GM11168 (cell line): ENCODE measurements at regions not wholly inside any gene's neighbourhood (a gene's known extent, or its start where the extent isn't known, plus 50 kb on each side); places are given as distances from the start of the nearest gene placed in this dataset.

Experiments used
- in situ Hi-C: fragments of 300-500 bp; cut with MboI; formaldehyde crosslinking; loops from one replicate; pipeline ENCODE4 v1.12.0; 2022; ENCODE audit warnings: low sequenced_read_pairs; ENCODE audit not compliant: unreplicated experiment

DNA sequence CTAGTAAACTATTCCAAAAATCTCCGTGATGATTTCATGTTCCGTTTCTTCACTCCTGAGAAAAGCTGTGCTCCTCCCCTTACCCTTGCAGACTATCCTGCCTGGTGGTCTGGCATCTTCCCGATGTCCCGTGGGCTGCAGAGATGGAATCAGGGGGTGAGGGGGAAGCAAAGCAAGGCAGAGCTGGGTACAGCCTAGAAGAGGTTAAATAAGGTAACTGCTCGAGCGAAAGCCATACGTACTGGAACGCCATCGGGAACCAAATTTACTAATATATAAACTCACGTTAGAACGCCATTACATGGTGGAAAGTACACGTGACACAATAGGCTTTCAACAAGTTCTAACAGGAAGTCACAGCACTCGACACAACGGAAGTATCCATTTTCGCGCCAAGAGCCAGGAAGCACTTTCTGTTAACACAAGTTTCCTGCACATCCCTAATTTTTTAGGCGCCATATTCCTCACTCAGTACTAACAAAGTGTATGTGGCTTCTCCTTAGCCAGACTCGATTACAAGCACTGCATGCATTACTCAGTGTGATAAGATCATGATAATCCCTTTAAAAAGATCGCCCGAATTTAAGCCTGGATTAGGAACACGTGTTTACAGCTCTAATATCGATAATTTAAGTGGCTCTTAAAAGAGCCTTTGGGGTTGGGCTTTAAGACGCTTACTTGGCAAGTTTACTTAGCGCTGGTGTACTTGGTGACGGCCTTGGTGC lies 101.6 kb upstream of the PRSS16 start:
- in situ Hi-C loops, result loop anchor here (5.0 to 25.0 kb wide), 4 partner anchors 661 to 1114 kb away; a partner anchor contains a TSS

DNA sequence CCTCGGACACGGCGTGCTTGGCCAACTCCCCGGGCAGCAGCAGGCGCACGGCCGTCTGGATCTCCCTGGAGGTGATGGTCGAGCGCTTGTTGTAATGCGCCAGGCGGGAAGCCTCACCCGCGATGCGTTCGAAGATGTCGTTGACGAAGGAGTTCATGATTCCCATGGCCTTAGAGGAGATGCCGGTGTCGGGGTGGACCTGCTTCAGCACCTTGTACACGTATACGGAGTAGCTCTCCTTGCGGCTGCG lies 101.1 kb upstream of the PRSS16 start:
- in situ Hi-C loops, result loop anchor here (5.0 to 25.0 kb wide), 4 partner anchors 661 to 1114 kb away; a partner anchor contains a TSS

DNA sequence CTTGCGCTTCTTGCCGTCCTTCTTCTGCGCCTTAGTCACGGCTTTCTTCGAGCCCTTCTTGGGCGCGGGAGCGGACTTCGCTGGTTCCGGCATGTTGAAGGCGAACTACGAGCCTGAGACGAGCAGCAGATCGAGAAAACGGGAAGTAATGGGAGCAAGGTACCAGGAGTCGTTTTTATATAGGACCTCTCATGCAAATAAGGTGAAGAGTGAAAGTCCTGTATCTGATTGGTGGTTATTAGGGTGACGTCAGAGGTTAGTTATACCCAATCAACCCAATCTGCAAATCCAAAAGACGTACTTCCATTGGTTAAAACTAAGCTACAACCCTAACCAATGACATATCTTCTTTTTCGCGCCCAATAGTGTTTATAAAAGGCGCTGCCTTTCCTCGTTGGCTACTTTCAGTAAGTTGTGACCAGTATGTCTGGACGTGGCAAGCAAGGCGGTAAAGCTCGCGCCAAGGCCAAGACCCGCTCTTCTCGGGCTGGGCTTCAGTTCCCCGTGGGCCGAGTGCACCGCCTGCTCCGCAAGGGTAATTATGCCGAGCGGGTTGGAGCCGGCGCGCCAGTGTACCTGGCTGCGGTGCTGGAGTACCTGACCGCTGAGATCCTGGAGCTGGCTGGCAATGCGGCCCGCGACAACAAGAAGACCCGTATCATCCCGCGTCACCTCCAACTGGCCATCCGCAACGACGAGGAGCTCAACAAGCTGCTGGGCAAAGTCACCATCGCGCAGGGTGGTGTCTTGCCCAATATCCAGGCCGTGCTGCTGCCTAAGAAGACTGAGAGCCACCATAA lies 100.6 kb upstream of the PRSS16 start:
- in situ Hi-C loops, result loop anchor here (5.0 to 25.0 kb wide), 4 partner anchors 660 to 1115 kb away; a partner anchor contains a TSS

DNA sequence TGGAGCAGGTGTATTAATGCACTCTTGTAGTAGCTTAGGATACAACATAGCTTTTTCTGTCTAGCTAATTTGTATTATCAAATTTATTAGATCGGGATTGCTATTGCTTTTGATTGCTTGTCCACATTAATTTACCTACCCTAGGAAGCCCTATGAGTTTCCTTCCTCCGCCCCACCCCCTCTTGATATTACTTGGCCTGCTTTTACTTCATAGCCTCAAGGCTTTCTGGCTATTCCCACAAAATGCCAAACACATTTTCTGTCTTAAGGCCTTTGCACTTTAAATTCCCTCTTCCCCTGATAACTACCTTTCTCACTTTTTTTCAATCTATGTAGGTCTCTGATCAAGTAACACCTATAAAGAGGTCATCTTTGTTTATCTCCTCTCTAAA lies 99.1 kb upstream of the PRSS16 start:
- in situ Hi-C loops, result loop anchor here (5.0 to 25.0 kb wide), 4 partner anchors 659 to 1116 kb away; a partner anchor contains a TSS

DNA sequence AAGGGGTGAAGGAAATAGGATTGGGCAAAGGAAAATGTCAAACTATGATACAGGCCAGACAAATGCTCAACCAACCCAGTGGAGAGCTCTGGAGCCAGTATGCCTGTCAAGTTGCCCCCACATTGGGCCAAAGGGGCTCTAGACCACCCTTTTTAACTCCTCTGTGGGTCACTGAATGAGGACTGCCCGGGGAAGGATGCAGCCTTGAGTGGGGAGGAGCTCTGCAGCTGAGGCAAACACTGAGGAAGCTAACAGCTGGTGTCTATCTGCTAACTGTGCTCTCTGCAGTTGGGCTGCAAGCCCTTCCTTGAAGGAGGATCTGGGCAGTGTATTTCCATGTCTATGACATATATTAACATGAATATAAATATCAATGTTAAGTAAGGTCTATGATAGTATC lies 98.4 kb upstream of the PRSS16 start:
- in situ Hi-C loops, result loop anchor here (5.0 to 25.0 kb wide), 4 partner anchors 658 to 1117 kb away; a partner anchor contains a TSS

DNA sequence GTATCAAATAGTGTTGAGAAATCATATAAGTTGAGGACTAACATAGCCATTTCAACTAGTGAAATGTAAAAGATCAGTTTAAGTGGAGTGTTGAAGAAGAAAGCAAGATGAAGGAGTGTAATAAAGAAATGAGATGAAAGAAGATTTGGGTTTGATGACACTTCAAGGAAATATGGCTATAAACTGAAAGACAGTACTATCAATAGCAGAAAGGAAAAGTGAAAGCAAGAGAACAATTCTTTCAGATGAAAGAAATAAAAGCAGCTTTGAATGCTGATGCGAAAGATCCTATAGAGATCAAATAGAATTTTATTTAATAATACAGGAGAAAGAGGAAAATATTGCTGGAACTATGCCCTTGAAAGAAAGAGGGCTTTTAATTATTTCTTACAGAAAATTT lies 92.8 kb upstream of the PRSS16 start:
- in situ Hi-C loops, result loop anchor here (5.0 kb wide), 1 partner anchor 743 kb away; no protein-coding TSS in a partner anchor

DNA sequence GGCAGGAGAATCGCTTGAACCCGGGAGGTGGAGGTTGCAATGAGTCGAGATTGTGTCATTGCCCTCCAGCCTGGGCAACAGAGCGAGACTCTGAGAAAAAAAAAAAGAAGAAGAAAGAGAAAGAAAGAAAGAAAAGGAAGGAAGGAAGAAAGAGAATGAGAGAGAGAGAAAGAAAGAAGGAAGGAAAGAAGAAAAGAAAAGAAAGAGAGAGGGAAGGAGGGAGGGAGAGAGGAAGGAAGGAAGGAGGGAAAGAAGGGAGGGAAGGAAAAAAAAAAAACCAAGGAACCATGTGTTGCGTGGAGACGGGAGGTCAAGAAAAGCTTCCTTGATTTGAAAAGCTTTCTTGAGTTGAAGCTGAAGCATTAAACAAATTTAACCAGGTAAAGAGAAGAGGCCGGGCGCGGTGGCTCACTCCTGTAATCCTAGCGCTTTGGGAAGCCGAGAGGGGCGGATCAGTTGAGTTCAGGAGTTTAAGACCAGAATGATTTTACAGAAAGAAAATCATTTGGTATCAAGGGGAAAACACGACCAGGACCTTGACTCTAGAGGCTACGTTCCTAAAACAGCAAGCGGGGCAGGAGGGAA lies 90.5 kb upstream of the PRSS16 start:
- in situ Hi-C loops, result no loop called here

DNA sequence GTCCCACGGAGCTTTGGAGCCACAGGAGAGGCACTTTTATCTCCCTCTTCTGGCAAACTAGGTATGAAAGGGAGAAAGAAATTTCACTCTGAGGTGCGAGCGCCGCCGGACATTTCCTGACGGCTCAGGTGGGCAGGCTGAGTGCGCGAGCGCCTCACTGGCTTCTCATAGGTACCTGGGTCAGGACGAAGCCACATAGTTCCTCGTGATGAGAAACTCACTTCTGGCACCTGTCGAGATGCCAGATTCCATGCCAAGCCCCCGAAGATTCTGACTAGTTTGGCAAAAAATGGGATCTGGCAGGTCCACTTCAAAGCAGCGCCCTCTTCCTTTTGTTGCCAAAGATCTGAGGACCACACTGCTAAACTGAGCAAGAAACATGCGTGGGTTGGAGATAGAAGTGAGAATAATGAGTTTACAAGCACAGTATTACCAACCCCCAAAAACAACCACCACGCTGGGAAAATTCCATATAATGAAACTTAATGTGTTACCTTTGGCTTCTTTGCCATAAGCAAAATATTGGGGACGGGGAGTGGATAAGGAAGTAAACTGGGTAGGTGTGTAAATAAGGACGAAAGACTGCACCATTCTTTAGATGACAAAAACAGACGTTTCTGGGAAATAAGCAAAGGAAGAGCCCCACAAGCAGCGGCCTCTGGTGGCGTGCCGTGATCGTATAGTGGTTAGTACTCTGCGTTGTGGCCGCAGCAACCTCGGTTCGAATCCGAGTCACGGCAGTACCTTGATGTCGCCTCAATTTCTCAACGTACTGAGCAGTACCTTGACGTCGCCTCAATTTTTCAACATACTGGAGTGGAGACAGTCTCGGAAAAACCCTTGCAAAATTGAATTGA lies 89.8 kb upstream of the PRSS16 start:
- in situ Hi-C loops, result no loop called here

DNA sequence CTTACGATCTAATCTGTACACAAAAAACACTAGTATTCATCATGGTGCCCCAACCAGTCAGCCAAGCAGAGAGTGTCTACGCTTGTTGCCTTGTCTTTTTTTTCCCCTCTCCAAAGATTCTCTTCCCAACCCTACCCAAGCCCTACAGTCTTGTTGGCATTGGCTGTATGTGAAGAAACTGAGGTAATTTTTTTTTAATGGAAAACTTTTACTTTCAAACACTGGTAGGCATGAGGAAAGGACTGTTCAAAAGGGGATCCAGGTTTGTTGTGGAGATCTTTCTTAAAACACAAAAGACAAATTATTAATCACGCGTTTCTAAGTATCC lies 89.2 kb upstream of the PRSS16 start:
- in situ Hi-C loops, result no loop called here

DNA sequence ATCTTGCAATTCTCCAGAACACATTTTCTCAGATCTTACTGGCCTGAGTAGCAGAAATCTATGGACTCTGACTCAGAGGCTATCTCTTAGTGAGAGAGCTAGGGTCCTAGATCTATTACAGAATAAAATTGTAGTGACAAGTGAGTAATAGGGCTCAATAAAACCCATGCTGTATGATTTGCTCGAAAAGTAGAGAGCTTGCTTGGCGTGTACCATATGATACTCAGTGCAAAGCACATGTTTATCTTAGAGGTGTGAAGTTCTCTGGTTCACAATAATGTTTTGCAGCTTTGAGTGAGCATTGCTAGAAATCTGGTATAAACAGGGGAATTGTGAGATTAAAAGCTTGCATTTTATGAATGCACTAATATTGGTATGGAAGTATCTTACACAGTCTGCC lies 87.8 kb upstream of the PRSS16 start:
- in situ Hi-C loops, result no loop called here

DNA sequence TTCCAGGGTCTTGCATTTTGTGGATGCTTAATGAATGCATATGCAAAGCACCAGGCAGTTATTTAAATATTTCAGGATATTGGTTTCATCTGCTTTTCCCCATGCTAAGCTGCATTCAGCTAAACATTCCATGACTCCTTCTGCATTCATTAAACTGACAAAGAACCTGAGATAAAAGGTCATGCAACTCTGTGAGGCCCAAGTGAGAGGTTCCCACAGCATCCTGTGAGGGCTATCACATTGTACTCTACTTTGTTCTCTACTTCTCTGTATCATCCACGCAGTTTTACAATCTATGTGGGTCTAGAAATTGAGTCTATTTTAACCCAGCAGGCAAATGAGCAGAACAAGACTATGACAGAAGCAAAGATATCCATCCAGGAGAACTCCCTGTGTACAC lies 86.4 kb upstream of the PRSS16 start:
- in situ Hi-C loops, result no loop called here

DNA sequence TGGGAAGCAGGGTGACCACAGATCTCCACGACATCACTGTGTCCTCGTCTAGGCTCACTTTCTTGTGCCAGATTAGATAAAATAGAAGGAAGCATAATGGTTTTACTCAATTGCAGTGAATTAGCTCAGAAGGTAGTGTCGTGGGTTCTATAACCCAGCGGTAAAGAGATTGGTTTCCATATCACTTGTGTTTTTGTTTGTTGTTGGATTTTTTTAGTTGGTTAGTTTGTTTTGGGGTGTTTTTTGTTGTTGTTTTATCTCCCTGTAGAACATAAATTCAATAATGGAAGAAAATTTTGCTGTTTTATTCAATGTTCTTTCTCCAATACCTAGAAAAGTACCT lies 85.9 kb upstream of the PRSS16 start:
- in situ Hi-C loops, result no loop called here

DNA sequence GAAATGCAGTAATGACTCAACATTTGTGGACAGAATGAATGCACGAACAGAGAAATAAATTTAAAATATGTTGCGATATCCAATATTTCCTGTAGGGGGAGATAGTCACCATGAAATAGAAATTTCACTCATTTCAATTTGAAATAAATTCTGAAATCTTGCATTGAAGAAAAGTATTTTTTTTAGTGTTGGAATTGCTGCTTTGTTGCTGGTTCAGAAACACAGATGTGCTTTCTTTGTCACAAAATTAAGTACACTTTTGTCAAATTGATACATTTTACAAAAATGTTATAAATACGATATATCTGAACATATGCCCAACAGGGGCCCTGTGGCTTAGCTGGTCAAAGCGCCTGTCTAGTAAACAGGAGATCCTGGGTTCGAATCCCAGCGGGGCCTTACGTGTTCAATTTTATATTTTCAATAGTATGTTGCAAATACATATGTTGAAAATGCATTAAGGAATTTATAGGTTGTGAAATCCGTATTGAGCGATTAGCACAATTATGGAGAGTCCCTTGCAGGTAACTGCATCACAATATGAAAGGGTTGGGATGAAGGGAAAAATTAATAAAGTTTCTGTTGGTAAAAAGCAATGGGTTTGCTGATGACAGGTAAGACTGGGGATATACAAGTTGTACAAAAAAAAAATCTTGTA lies 85.4 kb upstream of the PRSS16 start:
- in situ Hi-C loops, result no loop called here

DNA sequence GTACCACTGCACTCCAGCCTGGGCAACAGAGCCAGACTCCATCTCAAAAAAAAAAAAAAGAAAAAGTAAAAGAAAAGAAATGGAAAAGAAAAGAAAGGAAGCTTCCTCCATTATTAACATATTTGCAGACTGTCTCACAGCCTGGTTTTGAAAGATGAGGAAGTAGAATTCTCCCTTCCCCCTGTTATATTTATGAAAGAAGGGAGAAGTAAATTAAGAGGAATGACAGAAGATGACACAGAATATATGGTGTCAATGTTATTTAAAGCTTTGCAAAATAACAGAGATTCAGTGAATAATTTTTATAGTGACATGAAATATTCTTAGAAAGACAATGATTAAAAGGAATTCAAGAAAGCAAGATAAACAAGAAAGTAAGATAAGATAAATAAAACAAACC lies 83.7 kb upstream of the PRSS16 start:
- in situ Hi-C loops, result no loop called here

DNA sequence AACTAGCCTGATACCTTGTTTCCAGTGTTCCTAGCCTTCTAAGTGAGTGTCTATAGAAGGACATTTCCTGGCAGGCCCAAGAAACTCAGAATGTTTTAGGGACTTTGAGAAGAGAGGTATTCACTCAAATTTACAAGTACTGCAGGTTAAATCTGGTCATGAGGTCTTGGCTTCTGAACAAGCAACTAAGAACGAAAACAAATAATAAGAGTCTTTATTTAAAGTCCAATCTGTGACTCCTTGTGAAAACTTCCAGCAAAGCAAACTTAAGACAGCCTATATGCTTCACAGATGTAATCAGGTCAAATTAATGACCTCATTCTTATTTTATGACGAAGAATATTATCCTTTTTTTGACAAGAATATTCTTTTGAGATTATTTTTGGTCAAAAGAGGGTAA lies 79.4 kb upstream of the PRSS16 start:
- in situ Hi-C loops, result no loop called here

DNA sequence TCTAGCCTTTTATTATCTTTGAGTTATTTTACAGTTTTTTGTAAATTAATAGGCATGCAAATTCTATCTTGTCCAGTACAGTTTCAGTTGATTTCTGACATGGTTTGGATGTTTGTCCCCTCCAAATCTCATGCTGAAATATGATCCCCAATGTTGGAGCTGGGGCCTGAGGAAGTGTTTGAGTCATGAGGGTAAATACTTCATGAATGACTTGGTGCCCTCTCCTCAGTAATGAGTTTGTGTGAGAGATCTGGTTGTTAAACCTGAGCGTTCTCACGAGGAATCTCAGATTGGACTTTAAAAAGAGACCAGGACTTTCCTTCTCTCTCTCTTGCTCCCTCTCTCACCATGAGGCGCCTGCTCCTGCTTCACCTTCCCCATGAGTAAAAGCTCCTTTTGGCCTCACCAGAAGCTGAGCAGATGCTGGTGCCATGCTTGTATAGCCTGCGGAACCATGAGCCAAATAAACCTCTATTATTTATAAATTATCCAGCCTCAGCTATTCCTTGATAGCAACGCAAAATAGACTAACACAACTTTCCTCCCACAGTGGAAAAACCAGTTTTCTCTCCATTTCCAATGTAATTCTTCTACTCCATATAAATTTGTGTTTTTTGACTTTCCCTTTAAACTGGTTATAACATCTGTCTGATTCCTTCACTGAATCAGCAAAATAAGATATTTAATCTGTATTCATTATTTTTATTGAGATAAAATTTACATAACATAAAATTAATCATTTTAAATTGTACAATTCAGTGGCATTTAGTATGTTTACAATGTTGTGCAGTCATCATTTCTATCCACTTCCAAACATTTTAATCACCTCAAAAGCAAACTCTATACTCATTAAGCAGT lies 78.7 kb upstream of the PRSS16 start:
- in situ Hi-C loops, result no loop called here

DNA sequence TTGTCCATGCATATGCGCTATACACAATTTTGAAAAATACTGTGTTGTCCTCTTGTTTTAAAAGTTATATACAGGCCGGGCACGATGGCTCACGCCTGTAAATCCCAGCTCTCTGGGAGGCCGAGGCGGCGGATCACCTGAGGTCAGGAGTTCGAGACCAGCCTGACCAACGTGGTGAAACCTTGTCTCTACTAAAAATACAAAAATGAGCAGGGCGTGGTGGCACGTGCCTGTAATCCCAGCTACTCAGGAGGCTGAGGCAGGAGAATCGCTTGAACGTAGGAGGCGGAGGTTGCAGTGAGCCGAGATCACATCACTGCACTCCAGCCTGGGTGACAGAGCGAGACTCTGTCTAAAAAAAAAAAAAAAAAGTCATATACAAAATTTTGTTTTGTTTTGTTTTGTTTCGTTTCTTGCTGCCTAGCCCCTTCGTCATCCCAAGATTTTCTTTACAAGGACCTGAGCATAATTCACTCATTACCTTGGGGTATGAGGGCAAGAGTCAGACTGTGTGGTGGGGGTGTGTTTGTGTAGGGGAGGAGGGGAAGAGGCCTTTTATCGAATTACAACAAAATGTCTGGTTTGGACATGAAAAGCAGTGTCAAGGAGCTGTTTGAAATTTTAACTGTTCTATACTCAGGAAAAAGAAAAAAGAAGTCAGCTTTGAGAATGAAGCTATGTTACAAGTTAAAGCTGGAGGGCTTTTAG lies 74.8 kb upstream of the PRSS16 start:
- in situ Hi-C loops, result loop anchor here (10.0 kb wide), 1 partner anchor 302 kb away; the partner anchor contains the start of gene ZNF184

DNA sequence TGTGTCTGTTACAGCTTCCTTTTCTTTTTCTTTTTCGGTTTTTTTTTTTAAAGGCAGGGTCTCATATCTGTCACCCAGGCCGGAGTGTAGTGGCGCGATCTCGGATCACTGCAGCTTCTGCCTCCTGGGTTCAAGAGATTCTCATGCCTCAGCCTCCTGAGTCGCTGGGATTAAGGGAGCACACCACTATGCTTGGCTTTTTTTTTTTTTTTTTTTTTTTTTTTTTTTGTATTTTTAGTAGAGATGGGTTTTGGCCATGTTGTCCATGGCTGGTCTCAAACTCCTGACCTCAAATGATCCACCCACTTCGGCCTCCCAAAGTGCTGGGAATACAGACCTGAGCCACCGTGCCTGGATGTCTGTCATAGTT lies 74.3 kb upstream of the PRSS16 start:
- in situ Hi-C loops, result loop anchor here (10.0 kb wide), 1 partner anchor 302 kb away; the partner anchor contains the start of gene ZNF184
